GM18508 (cell line): ENCODE measurements at regions not wholly inside any gene's neighbourhood (a gene's known extent, or its start where the extent isn't known, plus 50 kb on each side); places are given as distances from the start of the nearest gene placed in this dataset.

Experiments
- ATAC-seq: cut with Tn5 transposase; IDR thresholded peaks from one replicate; pipeline ENCODE4 v1.9.1; 2021; ENCODE audit warnings: moderate number of reproducible peaks; ENCODE audit not compliant: insufficient read depth, unreplicated experiment

DNA sequence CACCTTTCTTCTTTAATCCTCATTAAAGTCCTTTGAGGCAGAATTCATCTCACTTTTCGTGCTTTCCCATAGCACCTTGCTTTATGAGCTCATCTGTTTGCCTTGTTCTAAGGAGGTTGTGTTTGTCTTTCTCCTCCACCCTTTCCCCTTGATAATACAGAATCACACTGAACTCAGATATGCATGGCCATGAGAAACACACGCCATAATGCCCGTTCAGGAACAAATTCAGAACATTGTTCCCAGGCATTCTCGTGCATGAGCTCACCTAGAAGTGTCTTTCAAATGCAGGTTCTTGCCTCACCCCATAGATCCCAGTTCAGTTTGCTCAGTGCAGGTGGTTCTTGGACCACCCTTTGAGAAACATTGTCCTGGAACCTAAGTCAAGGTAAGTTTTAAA lies 71.1 kb downstream of the TMEM114 start:
- no peak for ATAC-seq

DNA sequence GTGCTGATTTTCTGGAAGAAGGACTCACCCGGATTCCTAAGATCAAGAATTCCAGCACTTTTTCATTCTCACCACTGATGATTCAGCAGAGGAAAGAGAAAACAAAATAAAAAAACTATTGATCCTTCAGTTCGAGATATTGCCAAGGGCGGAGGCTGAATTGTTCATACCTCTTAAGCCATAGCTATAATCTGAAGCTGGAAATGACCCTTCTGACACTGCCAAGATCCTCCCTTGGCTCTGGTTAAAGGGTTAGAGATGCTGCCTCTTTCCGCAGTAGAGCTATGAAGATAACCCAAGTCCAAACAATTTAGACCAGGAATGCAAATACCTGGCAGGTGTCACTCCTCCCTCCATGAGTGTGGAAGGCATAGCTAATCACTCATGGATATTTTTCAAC lies 73.0 kb downstream of the TMEM114 start:
- ATAC-seq, result no peak

DNA sequence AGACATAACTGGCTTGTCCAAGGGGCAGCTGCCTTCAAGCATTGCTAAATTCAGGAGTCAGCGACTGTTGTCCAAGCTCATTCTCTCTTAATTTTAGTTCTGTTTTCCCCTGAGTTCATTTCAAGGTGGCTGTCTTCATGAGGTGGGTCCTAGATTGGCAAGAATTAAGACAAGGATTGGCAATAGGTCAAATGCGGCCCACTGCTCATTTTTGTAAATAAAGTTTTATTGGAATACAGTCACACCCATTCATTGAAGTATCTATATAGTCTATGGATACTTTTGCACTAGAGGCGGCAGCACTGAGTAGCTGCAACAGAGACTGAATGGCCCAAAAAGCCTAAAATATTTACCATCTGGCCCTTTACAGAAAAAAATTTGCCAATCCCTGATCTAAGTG lies 73.8 kb downstream of the TMEM114 start:
- ATAC-seq, result no peak

DNA sequence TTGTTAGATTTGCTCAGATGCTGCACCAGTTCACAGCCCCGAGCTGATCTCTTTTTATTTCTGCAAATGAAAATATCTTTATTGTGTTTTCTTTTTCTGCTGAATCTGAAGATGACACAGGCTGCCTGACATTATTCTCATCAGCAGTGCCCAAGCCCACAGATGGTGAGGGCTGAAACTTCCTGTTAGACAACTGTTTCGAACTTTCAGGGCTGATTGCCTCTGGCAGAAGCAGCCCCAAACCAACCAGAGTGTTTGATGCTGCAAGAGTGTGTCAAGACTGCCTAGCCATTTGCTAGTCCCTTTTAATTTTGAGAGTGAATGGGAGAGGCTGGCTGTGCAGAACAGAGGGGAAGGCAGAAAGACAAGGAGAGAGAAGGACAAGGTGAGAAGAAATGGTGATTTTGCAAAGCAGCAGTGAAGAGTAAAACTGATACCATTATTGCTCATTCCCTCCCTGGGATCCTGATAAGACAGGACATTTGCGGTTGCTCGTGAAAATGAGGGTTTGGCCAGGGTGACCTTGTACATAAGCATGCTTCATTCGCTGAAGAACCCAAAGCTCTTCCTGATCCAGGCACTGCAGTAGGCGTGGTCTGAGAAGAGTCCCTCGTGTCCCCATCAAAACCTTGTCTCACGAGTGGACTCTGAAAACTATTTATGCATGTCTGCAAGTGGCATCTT lies 77.2 kb downstream of the TMEM114 start:
- ATAC-seq, result no peak

DNA sequence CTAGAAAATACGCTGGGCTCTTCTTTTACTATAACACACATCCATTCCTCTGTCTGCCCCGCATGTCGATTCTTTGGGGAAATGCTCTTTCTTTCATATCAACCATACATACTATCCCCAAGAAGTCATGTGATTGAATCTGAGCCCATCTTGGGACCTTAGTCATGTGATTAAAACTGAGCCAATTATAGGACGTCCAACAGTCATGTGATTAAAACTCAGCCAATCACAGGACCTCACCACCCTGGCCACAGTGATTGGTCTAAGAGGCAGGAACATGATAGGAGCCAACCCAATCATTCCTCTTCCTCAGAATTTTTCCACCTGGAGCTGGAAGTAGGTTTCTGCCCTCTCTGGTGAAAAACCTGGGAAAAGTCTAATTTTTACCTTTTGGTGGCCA lies 78.8 kb downstream of the TMEM114 start:
- ATAC-seq, result no peak

DNA sequence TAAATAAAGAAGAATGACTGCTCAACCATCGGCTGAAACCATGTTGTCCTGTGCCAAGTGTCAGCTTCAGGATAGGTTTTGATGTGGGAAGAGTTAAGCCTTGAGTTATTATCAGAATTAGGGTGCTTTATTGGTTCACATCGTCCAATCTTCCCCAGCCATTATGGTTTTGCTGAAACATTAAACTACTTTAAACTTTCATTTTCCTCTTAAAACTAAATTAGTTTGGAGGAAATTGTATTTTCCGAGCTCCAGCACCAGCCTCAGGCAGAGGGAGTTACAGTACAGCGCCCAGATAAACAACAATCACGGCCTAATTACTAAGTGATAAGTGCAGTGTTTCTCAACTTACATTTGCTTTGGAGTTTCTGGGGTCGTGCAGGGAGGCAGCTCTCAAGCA lies 80.2 kb downstream of the TMEM114 start:
- no peak for ATAC-seq

DNA sequence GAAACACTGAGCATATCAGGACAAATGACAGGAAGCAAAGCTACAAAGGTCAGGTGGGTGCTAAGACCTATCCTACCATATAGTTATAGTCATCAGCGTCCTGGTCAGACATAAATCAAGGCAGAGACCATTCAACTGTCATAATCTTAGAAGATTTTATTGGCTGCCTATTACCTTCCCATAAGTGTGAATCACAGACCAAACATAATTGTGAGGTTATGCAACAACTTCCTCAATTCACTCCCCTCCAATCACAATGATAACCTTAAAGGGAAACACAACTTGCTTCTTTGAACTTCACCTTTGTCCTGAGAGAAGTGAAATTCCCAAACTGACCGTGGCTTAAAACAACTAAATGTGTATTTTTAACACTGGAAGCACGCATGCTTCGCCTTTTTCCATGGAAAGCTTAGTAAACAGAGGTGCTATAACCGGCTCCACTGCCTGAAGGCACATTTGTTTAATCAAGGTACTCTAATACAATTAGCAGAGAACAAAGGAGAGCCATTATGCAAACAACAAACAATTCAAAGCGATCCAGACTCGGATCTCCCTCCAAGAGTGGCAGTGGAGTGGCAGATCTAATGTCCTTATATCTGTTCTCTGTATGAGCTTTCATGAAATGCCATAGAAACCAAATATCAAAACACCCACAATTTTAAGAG lies 84.9 kb downstream of the TMEM114 start:
- ATAC-seq, result no peak

DNA sequence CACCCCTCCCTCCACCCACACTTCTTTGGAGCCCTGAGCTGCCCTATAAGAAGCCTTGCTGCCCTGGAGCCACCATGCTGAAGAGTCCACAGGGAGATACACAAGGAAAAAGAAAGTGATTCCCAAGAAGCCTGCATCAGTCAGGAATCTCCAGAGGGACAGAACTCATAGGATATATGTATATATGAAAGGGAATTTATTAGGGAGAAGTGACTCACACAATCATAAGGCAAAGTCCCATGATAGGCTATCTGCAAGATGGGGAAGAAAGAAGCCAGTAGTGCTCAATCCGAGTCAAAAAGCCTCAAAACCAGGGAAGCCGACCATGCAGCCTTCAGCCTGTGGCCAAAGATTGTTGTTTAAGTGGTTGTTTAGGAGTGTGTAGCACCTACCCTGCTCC lies 87.9 kb downstream of the TMEM114 start:
- no peak for ATAC-seq

DNA sequence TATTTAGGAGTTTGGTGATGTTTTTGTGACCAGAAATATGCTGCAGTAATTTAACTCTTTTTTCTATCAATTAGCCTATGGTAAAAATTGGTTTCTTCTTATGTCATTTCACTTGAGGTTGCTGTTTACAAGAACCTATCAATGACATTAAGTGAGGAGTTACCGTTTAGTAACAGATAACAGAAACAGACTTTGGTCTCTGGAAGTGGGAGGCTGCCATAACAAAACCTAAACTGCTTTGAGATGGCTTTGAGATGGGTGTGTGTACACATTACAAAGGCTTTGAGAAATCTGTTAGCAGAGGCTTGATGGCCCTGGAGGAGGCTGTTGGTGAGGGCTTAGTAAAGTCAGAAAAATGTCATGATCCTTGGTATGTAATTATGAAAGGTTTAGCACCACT lies 90.0 kb downstream of the TMEM114 start:
- ATAC-seq, result no peak

DNA sequence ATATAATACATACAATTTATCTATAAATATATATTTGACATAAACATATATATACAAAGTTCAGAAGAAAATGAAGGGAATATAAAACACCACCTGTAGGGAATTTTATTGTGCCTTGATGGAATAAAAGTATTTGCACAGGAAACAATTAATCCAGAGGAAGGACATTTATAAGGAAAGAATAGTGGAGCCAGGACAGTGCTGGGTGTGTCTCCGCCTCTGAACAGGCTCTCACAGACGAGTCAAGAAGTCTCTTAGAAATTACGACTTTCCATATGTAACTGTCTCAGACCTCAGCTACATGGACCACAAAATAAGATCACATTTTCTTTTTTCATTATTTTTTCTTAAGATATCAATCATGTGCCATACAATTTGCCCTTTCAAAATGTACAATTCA lies 93.9 kb downstream of the TMEM114 start:
- no peak for ATAC-seq

DNA sequence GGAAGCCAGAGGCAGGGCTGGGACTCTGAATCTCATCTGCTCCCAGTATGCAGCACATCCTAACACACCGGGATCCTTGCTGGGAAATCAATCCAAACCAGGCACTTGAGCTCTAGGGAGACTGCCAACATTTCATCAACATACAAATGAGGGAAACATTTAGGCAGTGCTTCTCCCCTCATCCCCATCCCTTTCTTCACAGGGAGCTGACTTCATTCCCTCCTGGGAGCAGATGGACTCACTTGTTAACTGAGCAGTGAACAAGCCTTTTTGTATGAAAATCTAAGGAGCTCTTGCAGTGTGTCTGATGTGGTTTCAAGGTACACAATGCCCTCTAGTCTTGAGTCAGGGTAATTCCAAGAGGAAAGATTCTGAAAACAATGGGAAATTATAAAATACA lies 96.3 kb downstream of the TMEM114 start:
- no peak for ATAC-seq

DNA sequence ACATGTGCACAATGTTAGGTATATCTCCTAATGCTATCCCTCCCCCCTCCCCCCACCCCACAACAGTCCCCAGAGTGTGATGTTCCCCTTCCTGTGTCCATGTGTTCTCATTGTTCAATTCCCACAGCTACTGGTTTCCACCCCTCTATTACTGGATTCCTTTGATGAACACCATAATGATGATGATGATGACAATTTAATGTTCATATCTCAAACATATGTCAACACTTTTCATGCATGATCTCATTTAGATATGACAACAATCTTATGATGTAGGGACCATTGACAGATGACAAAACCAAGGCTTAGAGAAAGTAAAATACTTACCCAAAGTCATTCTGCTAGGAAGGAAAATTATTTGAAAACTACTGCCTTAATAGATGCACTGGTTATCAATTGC lies 97.6 kb downstream of the TMEM114 start:
- no peak for ATAC-seq

DNA sequence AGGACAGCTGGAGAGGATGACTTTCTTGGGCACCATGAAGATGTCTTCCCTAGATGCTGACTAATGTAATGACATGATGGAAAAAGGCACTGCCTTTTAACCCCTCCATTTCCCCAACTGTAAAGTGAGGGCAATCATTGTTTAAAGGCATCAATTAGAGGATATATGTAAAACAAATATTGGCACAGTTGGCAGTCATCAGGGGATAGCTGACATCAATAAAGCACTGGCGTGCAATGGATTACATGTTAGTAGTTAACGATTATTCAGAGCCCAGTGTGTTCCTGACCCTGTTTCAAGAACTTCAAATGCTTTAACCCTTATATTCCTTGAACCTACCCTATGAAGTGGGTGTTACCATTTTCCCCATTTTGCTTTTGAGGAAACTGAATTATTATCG lies 100.7 kb downstream of the TMEM114 start:
- ATAC-seq, result no peak

DNA sequence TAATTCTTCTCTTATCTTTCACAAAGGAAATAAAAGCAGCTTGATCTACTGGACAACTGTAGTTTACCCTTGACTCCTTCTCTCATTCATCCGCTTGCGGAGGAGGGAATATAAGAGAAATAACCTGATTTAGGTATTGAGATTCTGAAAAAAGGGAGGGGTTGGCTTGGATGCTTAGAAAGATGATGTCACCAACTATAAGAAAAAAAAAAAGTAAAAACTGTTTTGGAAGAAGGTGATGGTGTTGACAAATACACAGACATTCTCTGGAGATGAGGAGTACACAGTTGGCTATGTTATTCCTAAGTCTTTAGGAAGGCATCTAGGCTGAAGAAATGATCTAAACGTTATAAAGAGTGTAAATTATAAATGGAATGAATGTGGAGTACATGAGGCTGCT lies 103.3 kb downstream of the TMEM114 start:
- no peak for ATAC-seq

DNA sequence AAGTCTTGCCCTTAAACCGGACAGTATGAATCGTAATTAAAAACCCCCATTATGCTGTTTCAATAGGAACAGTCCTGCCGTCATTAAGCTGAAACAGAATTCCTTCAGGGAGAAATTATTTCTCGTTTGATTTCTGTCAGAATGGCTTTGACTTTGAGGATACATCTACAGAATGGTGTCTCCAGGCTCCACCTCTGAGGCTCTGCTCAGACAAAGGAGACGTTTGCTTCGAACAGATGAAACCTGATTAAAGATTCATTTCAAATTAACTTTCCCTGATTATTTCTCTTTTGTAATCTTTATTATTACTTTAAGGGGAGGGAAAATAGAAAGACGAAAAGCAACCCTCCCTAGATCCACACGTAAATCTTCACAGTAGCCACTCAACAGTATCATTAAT lies 106.9 kb downstream of the TMEM114 start:
- ATAC-seq, result no peak

DNA sequence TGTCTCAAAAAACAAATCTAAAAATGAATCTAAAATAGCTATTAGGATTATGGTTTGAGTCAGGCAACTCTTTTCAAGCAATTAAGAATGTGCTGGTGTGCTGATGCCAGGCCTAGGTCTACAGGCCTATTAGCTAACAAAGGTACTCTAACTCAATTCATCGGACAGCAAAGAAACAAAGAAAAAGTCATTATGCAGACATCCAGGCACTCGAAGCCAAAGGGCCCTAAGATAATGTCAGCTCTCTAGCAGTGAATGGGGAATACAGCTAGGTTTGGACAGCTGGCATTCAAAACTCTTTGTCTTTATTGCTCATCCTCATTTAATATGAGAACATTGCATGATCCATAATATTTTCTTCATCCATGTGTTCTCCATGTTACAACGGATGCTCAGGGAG lies 108.5 kb downstream of the TMEM114 start:
- no peak for ATAC-seq

DNA sequence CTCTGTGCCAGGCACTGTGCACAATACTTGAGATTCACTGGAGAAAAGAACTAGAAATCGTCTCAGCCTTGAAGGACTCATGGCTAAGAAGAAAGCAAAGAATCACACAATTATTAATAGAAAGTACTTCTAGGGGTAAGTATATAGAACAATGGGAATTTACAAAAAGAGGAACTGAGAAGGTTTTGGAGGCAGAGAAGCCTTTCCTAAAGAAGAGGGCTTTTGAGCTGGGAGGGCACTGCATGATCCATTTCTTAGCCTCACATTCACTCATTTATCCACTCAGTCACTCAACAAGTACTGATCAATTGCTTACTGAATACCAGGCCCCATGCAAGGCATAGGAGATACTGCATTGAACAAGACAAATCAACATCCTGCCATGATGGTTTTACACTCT lies 113.5 kb downstream of the TMEM114 start:
- ATAC-seq, result no peak

DNA sequence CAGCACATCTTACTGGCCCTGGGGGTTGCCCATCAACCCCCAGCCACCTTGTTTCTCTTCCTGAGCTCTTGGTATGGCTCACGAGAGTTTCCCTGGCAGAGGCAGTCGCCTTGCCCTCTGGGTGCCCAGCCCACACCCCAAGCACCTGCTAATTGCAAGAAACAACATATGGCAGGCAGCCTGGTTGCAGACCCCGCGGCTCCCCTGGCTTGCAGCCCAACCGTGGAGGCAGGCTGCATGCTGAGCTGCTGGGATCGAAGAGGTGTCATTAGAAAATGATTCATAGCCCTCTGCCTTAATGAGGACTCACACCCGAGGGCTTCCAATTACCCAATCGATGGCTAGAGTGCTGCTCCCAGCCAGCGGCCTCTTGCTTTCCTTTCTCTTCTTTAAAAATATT lies 115.7 kb downstream of the TMEM114 start:
- ATAC-seq, result no peak

DNA sequence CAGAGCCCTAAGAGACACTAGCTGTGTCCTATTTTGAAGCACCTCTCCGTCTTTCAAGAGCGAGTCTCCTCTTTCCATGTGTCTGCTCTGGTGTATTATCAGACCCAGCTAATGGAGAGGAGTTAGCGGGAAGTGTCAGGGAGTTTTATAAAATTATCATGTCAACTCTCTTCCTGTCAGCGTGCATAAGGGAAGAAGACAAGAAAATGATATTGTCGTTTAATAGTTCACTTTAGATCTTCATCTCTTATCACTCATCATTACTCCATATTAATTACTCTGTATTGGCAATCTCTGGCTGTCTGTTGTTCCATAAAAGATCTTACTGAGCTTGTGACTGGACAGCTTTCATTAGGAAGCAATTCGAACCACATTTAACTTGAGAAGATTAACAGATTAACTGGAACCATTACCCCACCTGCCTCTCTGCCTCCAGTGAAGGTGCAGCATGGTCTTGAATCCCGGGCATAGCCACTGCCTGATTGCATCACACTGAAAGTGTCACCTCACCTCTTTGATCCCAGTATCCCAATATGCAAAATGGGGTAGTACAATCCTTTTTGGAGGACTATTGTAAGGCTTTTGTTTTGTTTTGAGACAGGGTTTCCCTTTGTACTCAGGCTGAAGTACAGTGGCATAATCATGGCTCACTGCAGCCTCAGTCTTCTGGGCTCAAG lies 121.1 kb downstream of the TMEM114 start:
- ATAC-seq, result no peak

DNA sequence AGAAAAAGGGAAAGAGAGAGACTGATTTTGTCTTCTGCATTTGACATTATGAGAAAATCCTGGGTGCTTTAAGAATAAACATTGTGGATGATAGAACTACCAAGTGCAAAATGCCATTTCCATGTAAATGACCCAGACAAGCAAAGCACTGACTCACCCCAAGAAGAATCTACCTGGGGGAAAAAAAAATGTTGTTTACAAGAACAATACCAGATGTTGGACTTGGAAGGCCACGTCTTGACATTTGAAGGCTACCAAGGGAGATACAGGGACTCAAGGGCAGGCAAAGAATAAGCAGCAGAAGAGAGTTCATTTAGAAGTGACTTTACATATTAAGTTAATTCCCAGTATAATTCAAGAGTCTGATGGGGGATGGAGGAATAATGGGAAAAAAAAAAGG lies 125.3 kb downstream of the TMEM114 start:
- ATAC-seq, result no peak

DNA sequence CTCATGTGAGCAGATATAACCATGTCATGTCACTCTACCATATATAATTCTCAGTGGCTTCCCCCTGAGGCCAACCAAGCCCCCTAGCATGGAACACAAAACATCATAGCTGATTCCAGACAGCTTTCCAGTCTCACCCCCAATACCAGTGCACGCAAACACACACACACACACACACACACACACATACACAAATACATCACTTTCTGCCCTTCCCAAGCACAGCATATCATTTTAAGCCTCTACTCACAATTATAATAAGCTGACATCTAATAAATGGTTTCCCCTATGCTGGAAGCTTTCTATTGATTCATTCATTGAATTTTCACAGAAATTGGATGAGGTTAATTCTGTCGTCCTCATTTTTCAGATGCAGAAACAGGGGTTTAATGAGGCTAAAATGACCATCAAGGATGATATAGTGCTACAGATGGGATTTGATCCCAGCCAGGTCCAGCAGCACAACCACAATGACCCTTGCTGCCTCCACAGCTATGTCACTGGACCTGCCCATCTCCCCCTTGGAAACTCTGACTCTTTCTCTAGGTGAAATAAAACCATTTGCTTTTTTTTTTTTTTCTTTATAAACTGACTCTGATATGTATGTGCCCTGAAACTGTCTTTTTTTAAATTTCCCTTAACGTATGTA lies 131.1 kb downstream of the TMEM114 start:
- no peak for ATAC-seq
